Vagina (tissue), 2 donors: ENCODE measurements at regions not wholly inside any gene's neighbourhood (a gene's known extent, or its start where the extent isn't known, plus 50 kb on each side); places are given as distances from the start of the nearest gene placed in this dataset.

Experiments used
- POLR2A ChIP-seq, 2 donors: fragments of 450-650 bp; IDR thresholded peaks; one replicate each; pipeline ENCODE4 v1.6.1; 2017; ENCODE audit warnings: antibody characterized with exemption in 2 of 2, mild to moderate bottlenecking in 2 of 2, moderate library complexity in 2 of 2
- TF ChIP-seq, protein P1 (sequence below), 3 experiments: fragments of 450-650 bp in 2 of 3; fragments of 200-600 bp in 1 of 3; sonication (generic) in 1 of 3; IDR thresholded peaks; one replicate each; pipeline ENCODE4 v1.5.1; 2017 to 2019; ENCODE audit warnings: antibody characterized with exemption in 3 of 3, mild to moderate bottlenecking in 2 of 3, moderate library complexity in 2 of 3

DNA sequence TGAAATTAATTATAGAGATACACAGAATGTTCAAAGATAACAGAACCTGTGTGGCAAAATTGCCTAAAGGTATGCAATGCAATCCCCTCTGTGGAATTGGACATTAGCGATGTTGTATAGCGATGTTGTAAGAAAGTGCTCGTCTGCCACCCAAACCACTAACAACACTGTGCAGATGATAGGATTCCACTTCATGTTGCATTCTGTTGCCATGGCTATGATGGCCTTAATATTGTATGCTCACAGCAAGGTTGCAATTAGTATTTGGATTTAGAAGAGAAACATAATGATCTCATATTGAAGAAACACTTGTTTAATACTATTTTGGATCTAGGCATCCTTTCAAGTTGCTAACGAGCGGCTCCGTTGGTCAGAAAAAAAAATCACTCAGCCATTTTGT, 260.3 kb downstream of the BCAT1 start:
- TF ChIP-seq, protein P1, sequence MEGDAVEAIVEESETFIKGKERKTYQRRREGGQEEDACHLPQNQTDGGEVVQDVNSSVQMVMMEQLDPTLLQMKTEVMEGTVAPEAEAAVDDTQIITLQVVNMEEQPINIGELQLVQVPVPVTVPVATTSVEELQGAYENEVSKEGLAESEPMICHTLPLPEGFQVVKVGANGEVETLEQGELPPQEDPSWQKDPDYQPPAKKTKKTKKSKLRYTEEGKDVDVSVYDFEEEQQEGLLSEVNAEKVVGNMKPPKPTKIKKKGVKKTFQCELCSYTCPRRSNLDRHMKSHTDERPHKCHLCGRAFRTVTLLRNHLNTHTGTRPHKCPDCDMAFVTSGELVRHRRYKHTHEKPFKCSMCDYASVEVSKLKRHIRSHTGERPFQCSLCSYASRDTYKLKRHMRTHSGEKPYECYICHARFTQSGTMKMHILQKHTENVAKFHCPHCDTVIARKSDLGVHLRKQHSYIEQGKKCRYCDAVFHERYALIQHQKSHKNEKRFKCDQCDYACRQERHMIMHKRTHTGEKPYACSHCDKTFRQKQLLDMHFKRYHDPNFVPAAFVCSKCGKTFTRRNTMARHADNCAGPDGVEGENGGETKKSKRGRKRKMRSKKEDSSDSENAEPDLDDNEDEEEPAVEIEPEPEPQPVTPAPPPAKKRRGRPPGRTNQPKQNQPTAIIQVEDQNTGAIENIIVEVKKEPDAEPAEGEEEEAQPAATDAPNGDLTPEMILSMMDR (IDR thresholded peaks at IDR 0.05): no peak
- TF ChIP-seq POLR2A (IDR thresholded peaks at IDR 0.05): no peak
